ENCODE measurements at regions not wholly inside any gene's neighbourhood (a gene's known extent, or its start where the extent isn't known, plus 50 kb on each side); places are given as distances from the start of the nearest gene placed in this dataset.

DNA sequence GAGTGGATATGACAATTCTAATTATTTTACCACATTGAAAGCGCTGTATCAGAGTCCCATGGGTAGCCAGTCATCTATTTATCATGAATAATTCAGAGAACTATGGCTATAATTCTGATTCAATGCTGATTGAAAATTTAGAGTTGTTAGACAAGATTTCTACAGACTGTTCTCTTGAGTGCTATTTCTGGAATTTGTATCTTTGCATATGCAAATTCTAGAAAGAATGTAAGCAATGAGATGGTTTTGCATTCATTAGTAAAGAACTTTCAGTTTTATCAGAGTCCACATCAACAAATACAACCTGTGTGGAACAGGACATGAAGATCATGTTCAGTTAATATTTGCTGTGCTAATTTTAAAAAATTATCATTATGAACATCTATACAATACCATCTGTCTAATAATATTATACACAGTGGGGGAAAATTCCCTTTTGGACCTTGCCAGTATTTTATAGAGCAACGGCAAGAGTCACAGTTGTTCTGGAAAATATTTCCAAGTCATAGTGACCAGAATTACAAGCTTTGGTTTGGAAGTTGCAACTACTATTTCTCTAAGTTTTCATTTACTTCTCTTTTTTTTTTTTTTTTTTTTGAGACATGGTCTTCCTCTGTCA, 372.7 kb upstream of the PTGER4 start:
- CTCF ChIA-PET, result interaction anchor here in 1 of 2 donors (0.6 kb wide), 1 partner anchor 382 kb away, joined by 3 read pairs; no protein-coding TSS in a partner anchor

DNA sequence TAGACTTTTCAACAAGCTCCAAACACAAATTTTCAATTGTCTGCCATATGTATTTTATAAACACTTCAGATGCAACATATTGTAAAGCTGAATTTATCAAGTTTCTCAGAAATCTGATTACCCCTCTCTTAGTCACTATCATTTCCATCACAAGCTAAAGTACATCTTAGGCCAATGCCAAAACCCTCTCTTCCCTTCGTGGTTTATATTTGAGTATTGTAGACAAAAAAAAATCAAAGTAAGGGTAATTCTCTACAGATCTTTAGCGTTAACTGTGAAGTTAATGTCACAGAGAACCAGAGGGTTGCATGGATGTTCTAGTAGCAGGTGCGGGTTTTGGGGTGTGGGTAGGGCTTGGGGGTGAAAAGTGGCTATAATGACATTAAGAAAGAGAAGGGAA, 387.7 kb upstream of the PTGER4 start:
- no peaks in the 10 kb centered on the region for H3K36me3 ChIP-seq (ENCODE audit: control insufficient read depth in 2 of 2, extremely low read depth in 1 of 2, insufficient read depth in 1 of 2, low read length in 1 of 2)
- H3K27ac Mint-ChIP-seq, result no peak overlapping the region
- CTCF ChIA-PET, result no interaction called here
- no peak overlapping the region for H3K27ac ChIP-seq (ENCODE audit: low read length)
- no peaks in the 10 kb centered on the region for H3K36me3 Mint-ChIP-seq
- WGBS (ENCODE audit: insufficient coverage), result 13% methylated on average over 1 of the region's 3 CpGs
- H3K9me3 ChIP-seq, result no peaks in the 10 kb centered on the region
- no peaks in the 10 kb centered on the region for H3K4me1 ChIP-seq (ENCODE audit: control insufficient read depth in 1 of 2, extremely low read depth in 1 of 2, insufficient read depth in 2 of 2, low read length in 2 of 2)
- no peaks in the 10 kb centered on the region for H3K27me3 ChIP-seq (replicated peaks in 1 of 2; ENCODE audit: control insufficient read depth in 2 of 2, extremely low read depth in 1 of 2, insufficient read depth in 2 of 2, low read length in 1 of 2)
- POLR2A ChIA-PET, result interaction anchor here in 1 of 2 donors (0.7 kb wide), 1 partner anchor 52 kb away, joined by 3 read pairs; no protein-coding TSS in a partner anchor
- H3K9me3 Mint-ChIP-seq, result peaks cover 0 to 4% (median 3%) of the 10 kb centered on the region in 3 donors
- no peak overlapping the region for H3K4me3 ChIP-seq (ENCODE audit: control insufficient read depth in 1 of 2, extremely low read depth in 1 of 2, low read length in 1 of 2)
- ATAC-seq (replicated peaks in 1 of 4) (no peak), DNase-seq (no peak)
- no peak overlapping the region for H3K4me3 Mint-ChIP-seq
- peaks cover 0 to 3% of the 10 kb centered on the region in 2 donors for H3K27me3 Mint-ChIP-seq
- H3K4me1 Mint-ChIP-seq, result peaks cover 0 to 5% (median 0%) of the 10 kb centered on the region in 3 donors

More for the DNA sequence above, 372.7 kb upstream of the PTGER4 start:
- H3K27me3 Mint-ChIP-seq, result no peaks in the 10 kb centered on the region
- H3K27ac Mint-ChIP-seq, result no peak overlapping the region
- Histone ChIP-seq H3K27ac (ENCODE audit: low read length) (no peak overlapping the region), H3K4me3 (ENCODE audit: control insufficient read depth in 1 of 2, extremely low read depth in 1 of 2, low read length in 1 of 2) (no peak overlapping the region), H3K4me1 (ENCODE audit: control insufficient read depth in 1 of 2, extremely low read depth in 1 of 2, insufficient read depth in 2 of 2, low read length in 2 of 2) (no peaks in the 10 kb centered on the region), H3K36me3 (ENCODE audit: control insufficient read depth in 2 of 2, extremely low read depth in 1 of 2, insufficient read depth in 1 of 2, low read length in 1 of 2) (no peaks in the 10 kb centered on the region), H3K9me3 (no peaks in the 10 kb centered on the region), H3K27me3 (replicated peaks in 1 of 2; ENCODE audit: control insufficient read depth in 2 of 2, extremely low read depth in 1 of 2, insufficient read depth in 2 of 2, low read length in 1 of 2) (no peaks in the 10 kb centered on the region)
- DNase-seq (no peak), ATAC-seq (replicated peaks in 1 of 4) (no peak)
- H3K9me3 Mint-ChIP-seq, result no peaks in the 10 kb centered on the region
- H3K4me3 Mint-ChIP-seq, result no peak overlapping the region
- H3K4me1 Mint-ChIP-seq, result no peaks in the 10 kb centered on the region
- WGBS (ENCODE audit: insufficient coverage), result no CpG with 5 or more reads among the region's 2 CpGs
- POLR2A ChIA-PET, result interaction anchor here in 1 of 2 donors (0.6 kb wide), 1 partner anchor 86 kb away, joined by 3 read pairs; no protein-coding TSS in a partner anchor
- H3K36me3 Mint-ChIP-seq, result no peaks in the 10 kb centered on the region

DNA sequence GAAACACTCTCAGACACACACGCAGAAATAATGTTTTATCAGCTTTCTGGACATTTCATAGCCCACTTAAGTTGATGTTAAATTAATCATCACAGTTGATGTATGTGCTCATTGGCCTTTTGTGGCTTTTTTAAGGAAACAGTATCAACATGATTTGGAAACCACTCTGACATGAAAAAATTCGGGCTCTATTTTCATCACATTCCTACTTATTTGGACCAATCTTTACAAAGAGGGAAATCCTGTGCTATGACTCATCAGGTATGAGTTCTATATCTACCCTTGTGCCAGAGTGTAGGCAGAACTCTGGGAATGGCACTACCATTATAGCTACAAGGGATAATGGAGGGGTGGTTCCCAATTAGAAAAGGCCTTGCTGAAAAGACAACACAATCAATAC, 388.4 kb upstream of the PTGER4 start:
- no CpG with 5 or more reads among the region's 2 CpGs for WGBS (ENCODE audit: insufficient coverage)
- ChIA-PET POLR2A (no interaction called here), CTCF (no interaction called here)
- Mint-ChIP-seq H3K27ac (no peak overlapping the region), H3K4me3 (no peak overlapping the region), H3K36me3 (no peaks in the 10 kb centered on the region), H3K27me3 (peaks cover 0 to 3% of the 10 kb centered on the region in 2 donors), H3K4me1 (peaks cover 0 to 5% (median 0%) of the 10 kb centered on the region in 3 donors), H3K9me3 (peaks cover 0 to 4% (median 3%) of the 10 kb centered on the region in 3 donors)
- Histone ChIP-seq H3K36me3 (ENCODE audit: control insufficient read depth in 2 of 2, extremely low read depth in 1 of 2, insufficient read depth in 1 of 2, low read length in 1 of 2) (no peaks in the 10 kb centered on the region), H3K4me1 (ENCODE audit: control insufficient read depth in 1 of 2, extremely low read depth in 1 of 2, insufficient read depth in 2 of 2, low read length in 2 of 2) (no peaks in the 10 kb centered on the region), H3K27me3 (replicated peaks in 1 of 2; ENCODE audit: control insufficient read depth in 2 of 2, extremely low read depth in 1 of 2, insufficient read depth in 2 of 2, low read length in 1 of 2) (no peaks in the 10 kb centered on the region), H3K4me3 (ENCODE audit: control insufficient read depth in 1 of 2, extremely low read depth in 1 of 2, low read length in 1 of 2) (no peak overlapping the region), H3K27ac (ENCODE audit: low read length) (no peak overlapping the region), H3K9me3 (no peaks in the 10 kb centered on the region)
- ATAC-seq (replicated peaks in 1 of 4), result no peak
- no peak for DNase-seq

DNA sequence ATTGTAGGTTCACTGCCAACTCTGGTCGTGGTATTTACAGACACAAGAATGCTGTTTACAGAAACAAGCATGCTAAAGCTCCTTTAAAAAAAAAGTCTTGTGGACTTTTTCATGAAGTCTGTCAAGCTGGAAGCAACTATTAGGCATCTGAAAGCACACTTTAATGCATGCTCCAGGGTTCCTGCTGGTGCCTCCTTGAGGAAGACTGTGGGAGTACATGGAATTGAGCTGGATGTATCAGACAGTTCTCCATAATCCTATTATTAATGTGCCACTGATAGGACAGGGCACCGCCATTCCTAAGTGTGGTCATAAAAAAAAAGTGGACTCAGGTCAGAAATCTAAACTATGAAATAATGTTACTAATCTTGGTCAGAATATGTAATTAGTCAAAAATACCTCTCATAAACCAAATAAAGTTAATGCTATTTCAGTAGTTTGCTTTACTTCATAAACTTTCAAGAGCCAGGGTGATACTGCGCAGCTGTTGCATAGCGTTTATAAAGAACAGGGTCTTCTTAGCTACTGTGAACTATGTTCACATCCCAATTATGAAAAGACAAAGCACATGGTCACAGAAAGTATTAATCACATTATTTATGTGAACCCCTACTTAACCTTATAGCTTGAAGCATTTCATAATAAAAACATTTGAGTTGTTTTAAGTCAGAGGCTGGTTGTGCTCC, 390.8 kb upstream of the PTGER4 start:
- H3K27me3 Mint-ChIP-seq, result peaks cover 0 to 3% of the 10 kb centered on the region in 2 donors
- Histone ChIP-seq H3K4me3 (ENCODE audit: control insufficient read depth in 1 of 2, extremely low read depth in 1 of 2, low read length in 1 of 2) (no peak overlapping the region), H3K27me3 (replicated peaks in 1 of 2; ENCODE audit: control insufficient read depth in 2 of 2, extremely low read depth in 1 of 2, insufficient read depth in 2 of 2, low read length in 1 of 2) (no peaks in the 10 kb centered on the region), H3K9me3 (no peaks in the 10 kb centered on the region), H3K36me3 (ENCODE audit: control insufficient read depth in 2 of 2, extremely low read depth in 1 of 2, insufficient read depth in 1 of 2, low read length in 1 of 2) (no peaks in the 10 kb centered on the region), H3K4me1 (ENCODE audit: control insufficient read depth in 1 of 2, extremely low read depth in 1 of 2, insufficient read depth in 2 of 2, low read length in 2 of 2) (no peaks in the 10 kb centered on the region), H3K27ac (ENCODE audit: low read length) (no peak overlapping the region)
- DNase-seq (no peak), ATAC-seq (replicated peaks in 1 of 4) (no peak)
- H3K36me3 Mint-ChIP-seq, result no peaks in the 10 kb centered on the region
- no peak overlapping the region for H3K4me3 Mint-ChIP-seq
- ChIA-PET CTCF (no interaction called here), POLR2A (interaction anchor here in 1 of 2 donors (1.0 kb wide), 1 partner anchor 13 kb away, joined by 3 read pairs; no protein-coding TSS in a partner anchor)
- H3K4me1 Mint-ChIP-seq, result peaks cover 0 to 5% (median 0%) of the 10 kb centered on the region in 3 donors
- H3K9me3 Mint-ChIP-seq, result peaks cover 0 to 4% (median 3%) of the 10 kb centered on the region in 3 donors
- H3K27ac Mint-ChIP-seq, result no peak overlapping the region
- WGBS (ENCODE audit: insufficient coverage), result no CpG with 5 or more reads among the region's 4 CpGs

DNA sequence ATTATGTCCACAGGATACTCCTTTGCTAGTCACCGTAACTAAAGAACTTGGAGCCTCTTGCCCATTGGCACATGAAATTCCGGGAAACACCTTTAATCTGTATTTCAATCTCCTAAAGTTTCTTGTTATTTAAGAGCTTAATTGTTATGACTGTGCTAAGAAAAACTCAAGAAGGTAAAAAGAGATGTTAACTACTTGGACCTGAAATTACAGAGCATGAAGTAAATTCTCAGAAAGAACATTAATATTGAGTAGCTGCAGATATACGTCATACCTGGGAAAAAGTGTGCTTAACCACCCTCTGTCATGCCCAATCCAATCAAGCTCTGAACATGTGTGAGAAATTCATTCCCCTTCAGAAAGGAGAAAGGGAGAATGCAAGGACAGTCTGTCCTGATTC, 394.9 kb upstream of the PTGER4 start:
- no peak overlapping the region for H3K27ac Mint-ChIP-seq
- Histone ChIP-seq H3K27ac (ENCODE audit: low read length) (no peak overlapping the region), H3K27me3 (replicated peaks in 1 of 2; ENCODE audit: control insufficient read depth in 2 of 2, extremely low read depth in 1 of 2, insufficient read depth in 2 of 2, low read length in 1 of 2) (no peaks in the 10 kb centered on the region), H3K36me3 (ENCODE audit: control insufficient read depth in 2 of 2, extremely low read depth in 1 of 2, insufficient read depth in 1 of 2, low read length in 1 of 2) (no peaks in the 10 kb centered on the region), H3K4me1 (ENCODE audit: control insufficient read depth in 1 of 2, extremely low read depth in 1 of 2, insufficient read depth in 2 of 2, low read length in 2 of 2) (no peaks in the 10 kb centered on the region), H3K4me3 (ENCODE audit: control insufficient read depth in 1 of 2, extremely low read depth in 1 of 2, low read length in 1 of 2) (no peak overlapping the region), H3K9me3 (no peaks in the 10 kb centered on the region)
- ATAC-seq (replicated peaks in 1 of 4) (no peak), DNase-seq (no peak)
- POLR2A ChIA-PET, result no interaction called here
- no CpG with 5 or more reads among the region's 3 CpGs for WGBS (ENCODE audit: insufficient coverage)
- H3K4me3 Mint-ChIP-seq, result no peak overlapping the region
- H3K4me1 Mint-ChIP-seq, result no peaks in the 10 kb centered on the region
- CTCF ChIA-PET, result interaction anchor here in 1 of 2 donors (0.6 kb wide), 1 partner anchor 78 kb away, joined by 6 read pairs; no protein-coding TSS in a partner anchor
- no peaks in the 10 kb centered on the region for H3K27me3 Mint-ChIP-seq
- no peaks in the 10 kb centered on the region for H3K36me3 Mint-ChIP-seq
- no peaks in the 10 kb centered on the region for H3K9me3 Mint-ChIP-seq

DNA sequence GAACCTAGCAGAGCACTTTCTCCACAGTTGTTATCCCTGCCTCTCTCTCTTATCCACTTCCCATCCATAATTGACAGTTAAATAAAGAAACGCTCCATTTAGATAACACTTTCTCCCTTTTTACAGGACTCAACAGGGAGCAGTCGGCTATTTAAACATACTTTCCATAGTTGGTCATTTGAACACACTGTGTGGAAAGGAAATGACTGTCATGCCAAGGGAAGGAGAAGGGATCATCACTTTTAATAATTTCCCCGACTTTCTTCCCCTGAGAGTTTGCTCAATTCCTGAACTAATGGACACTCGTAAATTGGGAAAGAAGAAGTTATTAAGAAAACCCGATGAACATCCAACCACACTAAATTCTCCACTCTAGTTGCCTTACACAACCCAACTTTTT, 400.8 kb upstream of the PTGER4 start:
- H3K27me3 ChIP-seq (replicated peaks in 1 of 2; ENCODE audit: control insufficient read depth in 2 of 2, extremely low read depth in 1 of 2, insufficient read depth in 2 of 2, low read length in 1 of 2), result no peaks in the 10 kb centered on the region
- Mint-ChIP-seq H3K27me3 (no peaks in the 10 kb centered on the region), H3K36me3 (no peaks in the 10 kb centered on the region), H3K9me3 (no peaks in the 10 kb centered on the region), H3K4me3 (no peak overlapping the region), H3K4me1 (peaks cover 27 to 32% (median 29%) of the 10 kb centered on the region in 3 donors), H3K27ac (no peak overlapping the region)
- no peak overlapping the region for H3K27ac ChIP-seq (ENCODE audit: low read length)
- no CpG with 5 or more reads among the region's 5 CpGs for WGBS (ENCODE audit: insufficient coverage)
- H3K9me3 ChIP-seq, result no peaks in the 10 kb centered on the region
- DNase-seq (no peak), ATAC-seq (replicated peaks in 1 of 4) (no peak)
- H3K36me3 ChIP-seq (ENCODE audit: control insufficient read depth in 2 of 2, extremely low read depth in 1 of 2, insufficient read depth in 1 of 2, low read length in 1 of 2), result no peaks in the 10 kb centered on the region
- no peak overlapping the region for H3K4me3 ChIP-seq (ENCODE audit: control insufficient read depth in 1 of 2, extremely low read depth in 1 of 2, low read length in 1 of 2)
- H3K4me1 ChIP-seq (ENCODE audit: control insufficient read depth in 1 of 2, extremely low read depth in 1 of 2, insufficient read depth in 2 of 2, low read length in 2 of 2), result peaks cover 0 to 3% of the 10 kb centered on the region in 2 experiments
- CTCF ChIA-PET, result no interaction called here
- POLR2A ChIA-PET, result no interaction called here

All from T-cell (primary cell).